Spinal cord (tissue), 9 donors: ENCODE measurements at regions not wholly inside any gene's neighbourhood (a gene's known extent, or its start where the extent isn't known, plus 50 kb on each side); places are given as distances from the start of the nearest gene placed in this dataset.
"Not testable (repeated sequence)": the region's sequence is repeated elsewhere in the genome, so short reads cannot be mapped to it uniquely, and the experiment has no call there.

Experiments
- DNase-seq, 6 donors: peaks; one replicate each; pipeline versions ENCODE4 v3.0.0 to v3.0.0-alpha.2; 2013 to 2015; ENCODE audit warnings: low spot score in 6 of 6, low read depth in 4 of 6
- H3K27ac ChIP-seq: one replicate; pipeline ENCODE4 v1.5.1; 2013; ENCODE audit warnings: low read depth, low read length, control low read depth
- H3K27me3 ChIP-seq: one replicate; pipeline ENCODE4 v1.6.1; 2013; ENCODE audit warnings: low read length; ENCODE audit not compliant: control insufficient read depth, insufficient read depth
- H3K36me3 ChIP-seq: one replicate; pipeline ENCODE4 v1.6.1; 2013; ENCODE audit warnings: low read length; ENCODE audit not compliant: control insufficient read depth, insufficient read depth
- H3K4me1 ChIP-seq: one replicate; pipeline ENCODE4 v1.6.1; 2013; ENCODE audit warnings: low read length; ENCODE audit not compliant: control insufficient read depth, insufficient read depth
- H3K4me3 ChIP-seq: one replicate; pipeline ENCODE4 v1.5.1; 2013; ENCODE audit warnings: low read depth, low read length, control low read depth
- H3K9me3 ChIP-seq: one replicate; pipeline ENCODE4 v1.6.1; 2013; ENCODE audit warnings: low read length; ENCODE audit not compliant: control insufficient read depth, insufficient read depth
- WGBS: methylation state at CpG from one replicate; pipeline ENCODE4 v1.1.5; 2013; ENCODE audit warnings: missing lambda C conversion rate; ENCODE audit not compliant: insufficient coverage; 5-methylcytosine and 5-hydroxymethylcytosine counted together
- donor health status: healthy.

- DNase-seq = peak in 2 of 6 donors; percentile 35 to 75
- WGBS = 42% methylated on average over 8 of the region's 11 CpGs
- Histone ChIP-seq H3K27me3 (no peaks in the 10 kb centered on the region), H3K4me1 (no peaks in the 10 kb centered on the region), H3K27ac (no peak overlapping the region), H3K4me3 (no peak overlapping the region), H3K36me3 (peaks cover 3% of the 10 kb centered on the region), H3K9me3 (no peaks in the 10 kb centered on the region)
These were observed 150.5 kb upstream of the VKORC1L1 start for GRCh38 chr7:65722361-65722792.

GRCh38 chr7:65727182-65727581 lies 145.7 kb upstream of the VKORC1L1 start:
- not testable (repeated sequence) for H3K36me3 ChIP-seq, H3K9me3 ChIP-seq, H3K27me3 ChIP-seq, H3K27ac ChIP-seq, H3K4me1 ChIP-seq, H3K4me3 ChIP-seq, DNase-seq
- WGBS = 96% methylated on average over 4 of the region's 4 CpGs

GRCh38 chr7:65731129-65731528 lies 141.7 kb upstream of the VKORC1L1 start:
- no peak overlapping the region for H3K27ac ChIP-seq
- peaks cover 7% of the 10 kb centered on the region for H3K36me3 ChIP-seq
- H3K4me1 ChIP-seq = peaks cover 7% of the 10 kb centered on the region
- H3K27me3 ChIP-seq = no peaks in the 10 kb centered on the region
- peak overlapping the region; percentile 42 for H3K4me3 ChIP-seq
- no peak for DNase-seq
- no peaks in the 10 kb centered on the region for H3K9me3 ChIP-seq
- 25% methylated on average over 3 of the region's 7 CpGs for WGBS

- H3K4me1 ChIP-seq = peaks cover 7% of the 10 kb centered on the region
- no peaks in the 10 kb centered on the region for H3K27me3 ChIP-seq
- 7% methylated on average over 27 of the region's 27 CpGs for WGBS
- no peak overlapping the region for H3K27ac ChIP-seq
- H3K4me3 ChIP-seq = peak overlapping the region; percentile 42
- peak in 2 of 6 donors; percentile 37 for DNase-seq
- H3K36me3 ChIP-seq = peaks cover 6% of the 10 kb centered on the region
- H3K9me3 ChIP-seq = no peaks in the 10 kb centered on the region
These were observed 141.3 kb upstream of the VKORC1L1 start for GRCh38 chr7:65731562-65732035.

GRCh38 chr7:65744406-65744805 lies 128.5 kb upstream of the VKORC1L1 start:
- peaks cover 1% of the 10 kb centered on the region for H3K4me1 ChIP-seq
- DNase-seq = no peak
- no peak overlapping the region for H3K4me3 ChIP-seq
- no CpG with 5 or more reads among the region's 2 CpGs for WGBS
- H3K36me3 ChIP-seq = peaks cover 2% of the 10 kb centered on the region
- H3K27me3 ChIP-seq = no peaks in the 10 kb centered on the region
- H3K9me3 ChIP-seq = no peaks in the 10 kb centered on the region
- H3K27ac ChIP-seq = no peak overlapping the region

DNA sequence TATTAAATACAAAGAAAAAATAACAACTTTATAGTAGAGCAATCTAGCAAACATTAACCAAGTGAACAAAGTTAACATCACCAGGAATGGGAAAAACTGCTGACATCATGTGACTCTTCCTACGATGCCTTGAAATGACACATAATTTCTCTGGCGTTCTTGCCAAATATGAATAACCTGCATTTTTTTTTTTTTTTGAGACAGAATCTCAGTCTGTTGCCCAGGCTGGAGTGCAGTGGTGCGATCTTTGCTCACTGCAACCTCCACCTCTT lies 126.5 kb upstream of the VKORC1L1 start:
- WGBS = 94% methylated on average over 2 of the region's 3 CpGs

GRCh38 chr7:65749039-65749438 lies 123.8 kb upstream of the VKORC1L1 start:
- Histone ChIP-seq H3K4me3 (no peak overlapping the region), H3K36me3 (peaks cover 2% of the 10 kb centered on the region), H3K27me3 (no peaks in the 10 kb centered on the region), H3K27ac (no peak overlapping the region), H3K9me3 (no peaks in the 10 kb centered on the region), H3K4me1 (peaks cover 18% of the 10 kb centered on the region)
- no peak for DNase-seq
- no CpG with 5 or more reads among the region's 4 CpGs for WGBS

More for the DNA sequence above, 126.5 kb upstream of the VKORC1L1 start:
- no peaks in the 10 kb centered on the region for H3K9me3 ChIP-seq
- H3K27me3 ChIP-seq = no peaks in the 10 kb centered on the region
- H3K4me1 ChIP-seq = peaks cover 12% of the 10 kb centered on the region
- no peak overlapping the region for H3K4me3 ChIP-seq
- H3K36me3 ChIP-seq = no peaks in the 10 kb centered on the region
- DNase-seq = no peak
- no peak overlapping the region for H3K27ac ChIP-seq

DNA sequence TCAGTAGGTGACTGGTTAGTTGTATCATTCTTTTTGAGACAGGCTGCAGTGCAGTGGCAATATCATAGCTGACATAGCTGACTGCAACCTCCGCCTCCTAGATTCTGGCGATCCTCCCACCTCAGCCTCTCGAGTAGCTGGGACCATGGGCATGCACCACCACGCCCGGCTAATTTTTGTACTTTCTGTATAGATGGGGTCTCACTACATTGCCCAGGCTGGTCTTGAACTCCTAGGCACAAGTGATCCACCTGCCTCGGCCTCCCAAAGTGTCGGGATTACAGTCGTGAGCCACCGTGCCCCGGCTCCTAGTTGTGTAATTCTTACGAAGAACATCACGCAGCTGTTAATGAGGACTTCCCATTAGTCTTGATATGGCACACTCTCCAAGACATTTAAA lies 123.4 kb upstream of the VKORC1L1 start:
- Histone ChIP-seq H3K4me1 (peaks cover 18% of the 10 kb centered on the region), H3K4me3 (no peak overlapping the region), H3K27me3 (no peaks in the 10 kb centered on the region), H3K27ac (no peak overlapping the region), H3K9me3 (no peaks in the 10 kb centered on the region), H3K36me3 (peaks cover 3% of the 10 kb centered on the region)
- 95% methylated on average over 7 of the region's 12 CpGs for WGBS
- DNase-seq = no peak

GRCh38 chr7:65750511-65751344 lies 122.1 kb upstream of the VKORC1L1 start:
- Histone ChIP-seq H3K4me1 (peaks cover 18% of the 10 kb centered on the region), H3K27me3 (no peaks in the 10 kb centered on the region), H3K27ac (peak overlapping the region; percentile 81), H3K4me3 (peak overlapping the region; percentile 81), H3K36me3 (peaks cover 6% of the 10 kb centered on the region), H3K9me3 (no peaks in the 10 kb centered on the region)
- DNase-seq = peak; percentile 70 to 97 (median 82)
- WGBS = under 1% methylated on average over 68 of the region's 69 CpGs

- H3K27ac ChIP-seq, H3K27me3 ChIP-seq, H3K36me3 ChIP-seq, H3K9me3 ChIP-seq, H3K4me3 ChIP-seq, DNase-seq: not testable (repeated sequence)
- H3K4me1 ChIP-seq = peaks cover 18% of the 10 kb centered on the region
- WGBS = no CpG with 5 or more reads among the region's 5 CpGs
These were observed 118.8 kb upstream of the VKORC1L1 start for GRCh38 chr7:65754070-65754469.
